ENCODE measurements at regions not wholly inside any gene's neighbourhood (a gene's known extent, or its start where the extent isn't known, plus 50 kb on each side); places are given as distances from the start of the nearest gene placed in this dataset.

DNA sequence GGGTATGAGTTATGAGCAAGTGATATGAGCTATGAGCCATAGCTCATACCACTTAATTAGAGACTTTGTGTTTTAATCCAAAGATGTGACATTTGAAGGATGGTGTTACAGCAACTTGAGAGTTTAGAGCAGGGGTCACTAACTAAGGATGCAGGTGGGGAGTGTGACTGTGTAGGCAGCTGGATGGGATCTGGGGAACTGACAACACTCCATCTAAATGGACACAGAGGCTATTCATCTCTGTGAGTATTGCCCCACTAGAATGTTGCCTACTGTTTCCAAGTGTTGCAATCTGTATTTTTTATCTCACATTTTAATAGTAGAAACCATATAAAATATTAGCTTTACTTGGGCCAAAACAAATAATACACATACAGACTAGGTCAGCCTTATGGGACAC, 488.1 kb upstream of the DAB2 start:
- TF ChIP-seq, protein P1, sequence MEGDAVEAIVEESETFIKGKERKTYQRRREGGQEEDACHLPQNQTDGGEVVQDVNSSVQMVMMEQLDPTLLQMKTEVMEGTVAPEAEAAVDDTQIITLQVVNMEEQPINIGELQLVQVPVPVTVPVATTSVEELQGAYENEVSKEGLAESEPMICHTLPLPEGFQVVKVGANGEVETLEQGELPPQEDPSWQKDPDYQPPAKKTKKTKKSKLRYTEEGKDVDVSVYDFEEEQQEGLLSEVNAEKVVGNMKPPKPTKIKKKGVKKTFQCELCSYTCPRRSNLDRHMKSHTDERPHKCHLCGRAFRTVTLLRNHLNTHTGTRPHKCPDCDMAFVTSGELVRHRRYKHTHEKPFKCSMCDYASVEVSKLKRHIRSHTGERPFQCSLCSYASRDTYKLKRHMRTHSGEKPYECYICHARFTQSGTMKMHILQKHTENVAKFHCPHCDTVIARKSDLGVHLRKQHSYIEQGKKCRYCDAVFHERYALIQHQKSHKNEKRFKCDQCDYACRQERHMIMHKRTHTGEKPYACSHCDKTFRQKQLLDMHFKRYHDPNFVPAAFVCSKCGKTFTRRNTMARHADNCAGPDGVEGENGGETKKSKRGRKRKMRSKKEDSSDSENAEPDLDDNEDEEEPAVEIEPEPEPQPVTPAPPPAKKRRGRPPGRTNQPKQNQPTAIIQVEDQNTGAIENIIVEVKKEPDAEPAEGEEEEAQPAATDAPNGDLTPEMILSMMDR (IDR thresholded peaks at IDR 0.05; ENCODE audit: low read length) = no peak
- TF ChIP-seq EZH2 (optimal IDR thresholded peaks at IDR 0.05; ENCODE audit: low read depth, low read length) (no peak), EZH2phosphoT487 (IDR thresholded peaks at IDR 0.05; ENCODE audit: low read length) (no peak)

All from MM.1S (cell line).